ENCODE measurements at regions not wholly inside any gene's neighbourhood (a gene's known extent, or its start where the extent isn't known, plus 50 kb on each side); places are given as distances from the start of the nearest gene placed in this dataset.

- Histone ChIP-seq H3K27me3 (ENCODE audit: control insufficient read depth, insufficient read depth, low read length) (peaks cover 31% of the 10 kb centered on the region), H3K56ac (ENCODE audit: extremely low read depth, insufficient read depth, low read length) (no peak overlapping the region), H2BK120ac (ENCODE audit: low read depth, low read length) (no peak overlapping the region), H3K27ac (ENCODE audit: insufficient read depth, low read length) (no peak overlapping the region), H4K91ac (ENCODE audit: insufficient read depth, low read depth, low read length) (no peak overlapping the region), H2AFZ (replicated peaks; ENCODE audit: low read length, poor library complexity) (no peak overlapping the region), H2AK9ac (replicated peaks; ENCODE audit: low read depth, low read length, poor library complexity) (no peak overlapping the region), H3K4me1 (ENCODE audit: control insufficient read depth, insufficient read depth, low read length) (no peaks in the 10 kb centered on the region), H2BK20ac (ENCODE audit: low read depth, low read length) (no peak overlapping the region), H3K4ac (ENCODE audit: low read depth, low read length) (no peak overlapping the region), H3K9me3 (ENCODE audit: control insufficient read depth, insufficient read depth, low read length) (no peaks in the 10 kb centered on the region), H3K9ac (ENCODE audit: low read depth, low read length) (no peak overlapping the region), H3K23ac (ENCODE audit: low read depth, low read length) (no peak overlapping the region), H3K14ac (replicated peaks; ENCODE audit: low read depth, low read length) (no peak overlapping the region), H3K4me3 (ENCODE audit: insufficient read depth, low read depth, low read length) (no peak overlapping the region), H2BK5ac (ENCODE audit: low read depth, low read length, poor library complexity, severe bottlenecking) (no peak overlapping the region), H4K5ac (ENCODE audit: low read depth, low read length) (no peak overlapping the region), H3K79me1 (ENCODE audit: low read depth in 1 of 2, low read length in 2 of 2) (no peaks in the 10 kb centered on the region), H4K20me1 (ENCODE audit: insufficient read depth, low read length) (no peaks in the 10 kb centered on the region), H4K8ac (ENCODE audit: low read depth in 2 of 2, low read length in 2 of 2) (no peak overlapping the region), H3K9me1 (ENCODE audit: insufficient read depth, low read length) (no peaks in the 10 kb centered on the region), H2AK5ac (ENCODE audit: low read depth, low read length) (no peak overlapping the region), H3K18ac (ENCODE audit: low read depth, low read length) (no peak overlapping the region), H2BK15ac (ENCODE audit: low read depth, low read length) (no peak overlapping the region), H3K36me3 (ENCODE audit: control insufficient read depth, insufficient read depth, low read length) (no peaks in the 10 kb centered on the region), H3K4me2 (ENCODE audit: low read depth, low read length) (no peak overlapping the region)
- dilution Hi-C loops (cut with HindIII; ENCODE audit: low sequenced_read_pairs, unreplicated experiment), result no loop called here
- DNase-seq, result no peak
- intact Hi-C loops (cut with micrococcal nuclease), result no loop called here
- BruUV-seq (replicated peaks), result no TSS peak
- 50% methylated on average over 1 of the region's 6 CpGs; no CpG with 5 or more reads in 1 of the 2 experiments for WGBS, 2 experiments (ENCODE audit: extremely low coverage in 2 of 2, insufficient read length in 1 of 2)
- ChIA-PET CTCF (no interaction called here), POLR2A (ENCODE audit: unreplicated experiment) (no interaction called here)
- ATAC-seq (ENCODE audit: low read depth), result no peak
- in situ Hi-C loops (cut with MboI; ENCODE audit: low sequenced_read_pairs), result no loop called here
- no peak for TF ChIP-seq MXI1 (IDR thresholded peaks at IDR 0.05; ENCODE audit: borderline replicate concordance, low read depth, low read length)
- TF ChIP-seq RFX5 (IDR thresholded peaks at IDR 0.05; ENCODE audit: low read depth, low read length), result no peak
- TF ChIP-seq USF2 (IDR thresholded peaks at IDR 0.05; ENCODE audit: low read depth, low read length), result no peak
- TF ChIP-seq ELK1 (IDR thresholded peaks at IDR 0.05; ENCODE audit: borderline replicate concordance, low read depth, low read length), result no peak
- TF ChIP-seq BHLHE40 (IDR thresholded peaks at IDR 0.05; ENCODE audit: low read depth, low read length), result no peak
- TF ChIP-seq MAFK (IDR thresholded peaks at IDR 0.05; ENCODE audit: low read depth, low read length), result no peak
- no peak for TF ChIP-seq FOS (IDR thresholded peaks at IDR 0.05; ENCODE audit: low read depth, low read length)
- TF ChIP-seq RCOR1 (IDR thresholded peaks at IDR 0.05; ENCODE audit: insufficient replicate concordance, low read length), result no peak
- TF ChIP-seq SMC3 (IDR thresholded peaks at IDR 0.05; ENCODE audit: low read depth, low read length), result no peak
- no peak for TF ChIP-seq CTCF (conservative IDR thresholded peaks at IDR 0.05; ENCODE audit: low read depth, low read length)
- no peak for TF ChIP-seq RAD21 (IDR thresholded peaks at IDR 0.05; ENCODE audit: low read length)
- TF ChIP-seq CHD1 (IDR thresholded peaks at IDR 0.05; ENCODE audit: low read depth, low read length), result no peak
- TF ChIP-seq POLR2A (IDR thresholded peaks at IDR 0.05; ENCODE audit: low read depth, low read length), result no peak
- no peak for TF ChIP-seq CEBPB (IDR thresholded peaks at IDR 0.05; ENCODE audit: low read depth, low read length)
- no peak for TF ChIP-seq MAZ (IDR thresholded peaks at IDR 0.05; ENCODE audit: borderline replicate concordance, low read depth, low read length)
- no peak for TF ChIP-seq NFE2L2 (IDR thresholded peaks at IDR 0.05; ENCODE audit: low read depth, low read length)
Observed at GRCh38 chr14:92259613-92260357, 63.2 kb upstream of the SLC24A4 start.
